OCI-LY1 (cell line): ENCODE measurements at regions not wholly inside any gene's neighbourhood (a gene's known extent, or its start where the extent isn't known, plus 50 kb on each side); places are given as distances from the start of the nearest gene placed in this dataset.

ENCODE experiments used
- EZH2 ChIP-seq: fragments of 200-600 bp; sonication (generic), shearing (Covaris generic); IDR thresholded peaks from 2 replicates; pipeline ENCODE4 v1.8.0; 2017; ENCODE audit warnings: borderline replicate concordance, mixed run types, mild to moderate bottlenecking, antibody characterized with exemption, low read length, moderate library complexity, mixed read lengths
- TF ChIP-seq, protein P1 (sequence below): fragments of 200-600 bp; sonication (generic), shearing (Covaris generic); IDR thresholded peaks from 2 replicates; pipeline ENCODE4 v1.5.1; 2017; ENCODE audit warnings: mild to moderate bottlenecking, antibody characterized with exemption, low read length, moderate library complexity, mixed read lengths

DNA sequence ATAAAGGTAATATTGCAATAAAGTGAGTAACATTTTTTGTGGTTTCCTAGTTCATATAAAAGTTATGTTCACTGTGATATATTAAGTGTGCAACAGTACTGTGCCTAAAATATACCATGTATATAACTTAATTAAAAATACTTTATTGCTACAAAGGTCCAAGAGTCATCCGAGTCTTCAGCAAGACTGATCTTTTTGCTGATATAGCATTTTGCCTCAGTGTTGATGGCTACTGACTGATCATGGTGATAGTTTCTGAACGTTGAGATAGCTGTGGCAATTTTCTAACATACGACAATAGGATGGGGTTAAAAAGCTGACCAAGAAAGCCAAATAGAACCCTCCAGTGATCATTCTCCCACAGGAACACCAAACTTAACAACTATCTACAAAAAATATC is 1302.7 kb downstream of the TECRL start:
- TF ChIP-seq, protein P1, sequence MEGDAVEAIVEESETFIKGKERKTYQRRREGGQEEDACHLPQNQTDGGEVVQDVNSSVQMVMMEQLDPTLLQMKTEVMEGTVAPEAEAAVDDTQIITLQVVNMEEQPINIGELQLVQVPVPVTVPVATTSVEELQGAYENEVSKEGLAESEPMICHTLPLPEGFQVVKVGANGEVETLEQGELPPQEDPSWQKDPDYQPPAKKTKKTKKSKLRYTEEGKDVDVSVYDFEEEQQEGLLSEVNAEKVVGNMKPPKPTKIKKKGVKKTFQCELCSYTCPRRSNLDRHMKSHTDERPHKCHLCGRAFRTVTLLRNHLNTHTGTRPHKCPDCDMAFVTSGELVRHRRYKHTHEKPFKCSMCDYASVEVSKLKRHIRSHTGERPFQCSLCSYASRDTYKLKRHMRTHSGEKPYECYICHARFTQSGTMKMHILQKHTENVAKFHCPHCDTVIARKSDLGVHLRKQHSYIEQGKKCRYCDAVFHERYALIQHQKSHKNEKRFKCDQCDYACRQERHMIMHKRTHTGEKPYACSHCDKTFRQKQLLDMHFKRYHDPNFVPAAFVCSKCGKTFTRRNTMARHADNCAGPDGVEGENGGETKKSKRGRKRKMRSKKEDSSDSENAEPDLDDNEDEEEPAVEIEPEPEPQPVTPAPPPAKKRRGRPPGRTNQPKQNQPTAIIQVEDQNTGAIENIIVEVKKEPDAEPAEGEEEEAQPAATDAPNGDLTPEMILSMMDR, result no peak
- TF ChIP-seq EZH2, result no peak
